Gastrocnemius medialis (tissue), 4 donors: ENCODE measurements at regions not wholly inside any gene's neighbourhood (a gene's known extent, or its start where the extent isn't known, plus 50 kb on each side); places are given as distances from the start of the nearest gene placed in this dataset.

Source experiments
- CTCF ChIP-seq, 5 experiments: fragments of 450-650 bp in 3 of 5; fragments of 200-600 bp in 2 of 5; sonication (generic) in 2 of 5; IDR thresholded peaks in 4 of 5; conservative IDR thresholded peaks in 1 of 5; 1 replicate in 4 of 5; 2 replicates in 1 of 5; pipeline ENCODE4 v1.5.1; 2016 to 2019; ENCODE audit warnings: antibody characterized with exemption in 5 of 5, mild to moderate bottlenecking in 3 of 5, moderate library complexity in 3 of 5
- POLR2A ChIP-seq, 2 donors: fragments of 450-650 bp; IDR thresholded peaks; one replicate each; pipeline ENCODE4 v1.6.1; 2017; ENCODE audit warnings: antibody characterized with exemption in 2 of 2, mild to moderate bottlenecking in 2 of 2, moderate library complexity in 2 of 2

GRCh38 chr3:144873066-144873465 is 901.4 kb downstream of the DIPK2A start:
- TF ChIP-seq CTCF (IDR thresholded peaks at IDR 0.05 in 4 of 5, conservative IDR thresholded peaks at IDR 0.05 in 1 of 5) (no peak), POLR2A (IDR thresholded peaks at IDR 0.05) (no peak)
